ENCODE measurements at regions not wholly inside any gene's neighbourhood (a gene's known extent, or its start where the extent isn't known, plus 50 kb on each side); places are given as distances from the start of the nearest gene placed in this dataset.

DNA sequence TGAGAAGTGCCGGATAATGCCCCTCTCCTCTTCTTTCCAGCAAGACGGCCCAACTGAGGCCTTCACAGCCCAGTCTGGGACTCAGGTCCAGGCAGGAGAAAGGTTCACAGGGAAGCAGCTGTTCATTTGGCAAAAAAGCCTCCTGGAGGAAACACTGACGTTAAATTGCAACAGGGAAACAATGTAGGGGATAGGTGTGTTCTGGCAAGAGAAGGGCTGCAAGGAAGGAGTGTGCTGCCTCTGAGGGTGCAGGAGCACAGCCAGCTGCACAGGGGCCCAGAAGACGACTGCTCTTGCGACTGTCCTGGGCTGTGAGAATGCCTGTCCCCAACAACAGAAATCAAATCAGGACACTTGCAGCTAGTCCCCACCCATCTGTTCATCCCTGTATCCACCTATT lies 70.6 kb upstream of the PMEPA1 start (continued):
- no peak for TF ChIP-seq REST (IDR thresholded peaks at IDR 0.05; ENCODE audit: low read depth, low read length)

DNA sequence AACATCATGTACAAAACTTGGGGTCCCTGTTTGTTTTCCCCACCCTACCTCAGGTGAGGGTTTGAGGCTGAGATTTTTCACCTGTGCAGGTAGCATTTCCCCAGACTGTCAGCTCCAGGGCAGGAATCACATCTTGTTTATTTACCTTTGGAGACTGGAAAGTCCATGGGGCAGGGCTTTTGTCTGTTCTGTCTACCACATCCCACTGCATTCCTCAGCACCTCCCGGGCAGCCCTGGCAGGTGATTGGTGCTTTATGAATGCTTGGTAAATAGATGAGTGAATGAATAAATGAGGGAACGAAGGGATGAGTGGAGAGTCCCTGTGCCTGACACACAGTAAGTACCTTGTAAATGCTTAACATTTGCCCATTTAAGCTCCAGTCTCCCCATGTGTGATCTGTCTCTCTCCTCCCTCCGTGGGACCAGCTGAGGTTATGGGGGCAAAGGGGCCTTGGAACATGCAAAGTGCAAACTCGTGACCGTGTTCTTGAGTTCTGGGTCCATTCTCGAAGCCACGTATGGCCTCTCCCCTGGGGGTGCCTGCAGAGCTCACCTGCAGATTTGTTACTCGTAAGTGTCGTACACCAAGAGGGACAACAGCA lies 69.7 kb upstream of the PMEPA1 start:
- no TSS peak for BruUV-seq (replicated peaks)
- no peak for ATAC-seq
- no peak overlapping the region for H3K4me3 ChIP-seq
- no peak overlapping the region for H2AFZ ChIP-seq (ENCODE audit: control insufficient read depth, low read depth, low read length)
- SMC1A ChIA-PET (ENCODE audit: uncharacterized antibody, unreplicated experiment): no interaction called here
- in situ Hi-C loops (cut with MboI) (no loop called here), intact Hi-C loops (cut with micrococcal nuclease; ENCODE audit: unreplicated experiment) (no loop called here)
- H3K9ac ChIP-seq (ENCODE audit: control insufficient read depth, insufficient read depth, low read length): no peak overlapping the region
- WGBS (ENCODE audit: insufficient coverage, insufficient replicate concordance, low lambda C conversion rate, missing lambda C conversion rate): 26% methylated on average over 9 of the region's 9 CpGs
- H3K9me3 ChIP-seq (replicated peaks; ENCODE audit: control insufficient read depth, insufficient read depth, low read length): no peaks in the 10 kb centered on the region
- CTCF ChIA-PET: interaction anchor here (0.6 kb wide), 1 partner anchor 604 kb away, joined by 3 read pairs; no protein-coding TSS in a partner anchor
- RAD21 ChIA-PET (ENCODE audit: unreplicated experiment): no interaction called here
- no peaks in the 10 kb centered on the region for H3K79me2 ChIP-seq (ENCODE audit: control insufficient read depth, insufficient read depth, low read length)
- no peaks in the 10 kb centered on the region for H3K27me3 ChIP-seq (replicated peaks in 1 of 2; ENCODE audit: control insufficient read depth in 2 of 2, insufficient read depth in 2 of 2, low read length in 1 of 2)
- H3K27ac ChIP-seq (ENCODE audit: control insufficient read depth, insufficient read depth): no peak overlapping the region
- no peaks in the 10 kb centered on the region for H3K36me3 ChIP-seq (ENCODE audit: control insufficient read depth in 2 of 2, insufficient read depth in 2 of 2, low read length in 1 of 2)
- no peaks in the 10 kb centered on the region for H4K20me1 ChIP-seq (ENCODE audit: control insufficient read depth, insufficient read depth)
- POLR2A ChIA-PET: no interaction called here
- H3K4me1 ChIP-seq (ENCODE audit: control insufficient read depth, insufficient read depth, low read length): no peaks in the 10 kb centered on the region
- FAIRE-seq: no peak
- DNase-seq (ENCODE audit: low read depth, low spot score): no peak
- H3K4me2 ChIP-seq (ENCODE audit: control insufficient read depth, insufficient read depth): no peak overlapping the region
- no peak for TF ChIP-seq MLLT1 (IDR thresholded peaks at IDR 0.05)
- TF ChIP-seq KDM1A (IDR thresholded peaks at IDR 0.05; ENCODE audit: borderline replicate concordance): no peak
- TF ChIP-seq, protein P1, sequence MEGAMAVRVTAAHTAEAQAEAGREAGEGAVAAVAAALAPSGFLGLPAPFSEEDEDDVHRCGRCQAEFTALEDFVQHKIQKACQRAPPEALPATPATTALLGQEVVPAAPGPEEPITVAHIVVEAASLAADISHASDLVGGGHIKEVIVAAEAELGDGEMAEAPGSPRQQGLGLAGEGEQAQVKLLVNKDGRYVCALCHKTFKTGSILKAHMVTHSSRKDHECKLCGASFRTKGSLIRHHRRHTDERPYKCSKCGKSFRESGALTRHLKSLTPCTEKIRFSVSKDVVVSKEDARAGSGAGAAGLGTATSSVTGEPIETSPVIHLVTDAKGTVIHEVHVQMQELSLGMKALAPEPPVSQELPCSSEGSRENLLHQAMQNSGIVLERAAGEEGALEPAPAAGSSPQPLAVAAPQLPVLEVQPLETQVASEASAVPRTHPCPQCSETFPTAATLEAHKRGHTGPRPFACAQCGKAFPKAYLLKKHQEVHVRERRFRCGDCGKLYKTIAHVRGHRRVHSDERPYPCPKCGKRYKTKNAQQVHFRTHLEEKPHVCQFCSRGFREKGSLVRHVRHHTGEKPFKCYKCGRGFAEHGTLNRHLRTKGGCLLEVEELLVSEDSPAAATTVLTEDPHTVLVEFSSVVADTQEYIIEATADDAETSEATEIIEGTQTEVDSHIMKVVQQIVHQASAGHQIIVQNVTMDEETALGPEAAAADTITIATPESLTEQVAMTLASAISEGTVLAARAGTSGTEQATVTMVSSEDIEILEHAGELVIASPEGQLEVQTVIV (IDR thresholded peaks at IDR 0.05; ENCODE audit: borderline replicate concordance, partially characterized antibody): no peak
- no peak for TF ChIP-seq RB1 (IDR thresholded peaks at IDR 0.05; ENCODE audit: borderline replicate concordance)
- TF ChIP-seq PAX8 (IDR thresholded peaks at IDR 0.05): no peak
- TF ChIP-seq SREBF1 (IDR thresholded peaks at IDR 0.05; ENCODE audit: low read length): no peak
- TF ChIP-seq SPI1 (IDR thresholded peaks at IDR 0.05; ENCODE audit: borderline replicate concordance, insufficient read depth, low read depth, low read length): no peak
- no peak for TF ChIP-seq JUND (IDR thresholded peaks at IDR 0.05; ENCODE audit: low read depth, low read length)
- no peak for TF ChIP-seq SUPT20H (IDR thresholded peaks at IDR 0.05; ENCODE audit: borderline replicate concordance, control insufficient read depth, low read depth, low read length)
- no peak for TF ChIP-seq SP1 (IDR thresholded peaks at IDR 0.05; ENCODE audit: low read depth, low read length)
- no peak for TF ChIP-seq MXI1 (IDR thresholded peaks at IDR 0.05; ENCODE audit: low read depth, low read length)

Data from GM12878 (cell line).